Activated effector memory CD4-positive, alpha-beta T cell treated with Interleukin-2 at 50 U/mL for 16 hours (primary cell): ENCODE measurements at regions not wholly inside any gene's neighbourhood (a gene's known extent, or its start where the extent isn't known, plus 50 kb on each side); places are given as distances from the start of the nearest gene placed in this dataset.

Experiments used
- DNase-seq: peaks from one replicate; pipeline ENCODE4 v3.0.0-alpha.2; 2020

GRCh38 chr18:70430501-70431173, 141.8 kb downstream of the SOCS6 start:
- no peak for DNase-seq

- DNase-seq: no peak
Observed at GRCh38 chr18:70429847-70430500, 141.1 kb downstream of the SOCS6 start.

GRCh38 chr18:70428439-70428838, 139.6 kb downstream of the SOCS6 start:
- DNase-seq: no peak

DNA sequence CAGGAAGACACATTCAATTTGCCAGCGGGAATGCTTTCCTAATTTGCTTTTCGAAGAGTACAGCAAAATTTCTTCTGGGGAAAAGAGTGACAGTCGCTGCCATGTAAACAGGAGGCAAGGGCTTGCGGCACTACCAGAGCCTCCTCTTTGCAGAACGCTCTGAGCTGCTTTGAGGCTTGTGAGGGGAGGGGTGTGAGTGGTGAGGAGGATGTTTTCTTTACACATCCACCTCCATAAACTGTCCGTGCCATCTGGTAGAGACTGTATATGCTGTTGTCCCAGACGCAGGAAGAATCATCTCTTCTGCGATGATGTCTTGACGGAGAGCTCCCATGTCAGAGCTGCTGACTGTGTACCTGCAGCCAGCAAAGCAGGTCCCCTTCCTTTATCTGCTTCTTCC, 138.0 kb downstream of the SOCS6 start:
- DNase-seq: no peak

GRCh38 chr18:70425236-70425635, 136.4 kb downstream of the SOCS6 start:
- no peak for DNase-seq

DNA sequence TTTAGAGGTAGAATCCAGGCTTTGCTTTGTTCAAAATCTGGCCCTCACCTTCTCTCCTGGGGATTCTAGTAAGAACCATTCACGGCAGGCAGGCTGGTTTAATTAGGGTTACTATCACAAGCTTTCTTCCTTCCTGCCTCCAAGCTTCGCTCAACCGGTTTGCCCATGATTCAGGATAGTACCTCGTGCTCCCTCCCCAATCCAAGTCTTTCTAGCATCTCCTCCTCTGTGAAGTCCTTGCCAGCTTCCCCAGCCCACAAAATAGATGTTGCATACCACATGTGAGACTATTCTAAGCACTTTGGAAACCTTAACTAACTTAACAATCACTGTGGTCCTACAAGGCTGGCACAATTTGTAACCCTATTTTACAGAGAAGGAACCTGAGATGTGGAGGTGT, 135.1 kb downstream of the SOCS6 start:
- no peak for DNase-seq

GRCh38 chr18:70423120-70423519, 134.3 kb downstream of the SOCS6 start:
- DNase-seq: no peak

- no peak for DNase-seq
Observed at GRCh38 chr18:70422391-70422965, 133.6 kb downstream of the SOCS6 start.

DNA sequence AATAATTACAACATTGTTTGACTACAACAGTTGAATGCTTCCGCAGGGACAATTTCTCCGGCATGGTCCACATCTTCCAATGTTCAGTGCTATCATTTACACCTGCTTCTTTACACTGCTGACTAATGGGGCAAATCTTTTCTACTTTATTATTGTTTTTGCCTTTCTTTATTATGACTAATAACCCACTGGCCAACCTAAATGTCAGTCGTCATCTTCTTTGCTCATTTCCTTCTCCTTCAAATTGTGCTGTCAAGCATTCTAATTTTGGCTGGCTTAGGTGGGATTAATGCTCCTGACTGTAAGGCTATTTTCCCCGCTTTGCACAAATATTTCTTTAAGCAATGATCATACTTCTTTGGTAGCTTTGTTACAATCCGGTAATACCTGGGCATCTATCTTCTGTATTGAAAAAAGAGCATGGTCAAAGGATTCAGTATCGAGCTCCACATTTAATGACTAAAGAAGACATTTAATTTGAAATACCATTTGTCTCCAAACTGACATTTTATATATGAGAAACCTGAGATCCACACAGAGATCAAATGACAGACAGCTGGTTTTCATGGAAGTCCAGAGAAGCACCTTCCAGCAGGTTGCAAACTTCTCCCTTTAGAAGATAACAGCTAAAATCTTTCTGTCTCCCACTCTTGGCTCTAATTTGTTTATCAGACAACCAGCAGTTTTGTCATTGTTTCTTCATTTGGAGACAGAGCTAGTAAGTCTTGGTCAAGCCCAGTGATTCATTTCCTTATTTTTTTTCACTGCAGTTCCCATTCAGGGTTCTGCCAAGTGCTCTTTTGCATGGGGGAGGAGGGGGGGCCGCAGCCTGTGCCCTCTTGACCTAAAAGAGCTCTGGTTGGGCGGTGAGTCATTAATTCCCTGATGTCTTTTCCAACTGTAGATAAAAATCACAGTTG, 132.9 kb downstream of the SOCS6 start:
- DNase-seq: no peak

DNA sequence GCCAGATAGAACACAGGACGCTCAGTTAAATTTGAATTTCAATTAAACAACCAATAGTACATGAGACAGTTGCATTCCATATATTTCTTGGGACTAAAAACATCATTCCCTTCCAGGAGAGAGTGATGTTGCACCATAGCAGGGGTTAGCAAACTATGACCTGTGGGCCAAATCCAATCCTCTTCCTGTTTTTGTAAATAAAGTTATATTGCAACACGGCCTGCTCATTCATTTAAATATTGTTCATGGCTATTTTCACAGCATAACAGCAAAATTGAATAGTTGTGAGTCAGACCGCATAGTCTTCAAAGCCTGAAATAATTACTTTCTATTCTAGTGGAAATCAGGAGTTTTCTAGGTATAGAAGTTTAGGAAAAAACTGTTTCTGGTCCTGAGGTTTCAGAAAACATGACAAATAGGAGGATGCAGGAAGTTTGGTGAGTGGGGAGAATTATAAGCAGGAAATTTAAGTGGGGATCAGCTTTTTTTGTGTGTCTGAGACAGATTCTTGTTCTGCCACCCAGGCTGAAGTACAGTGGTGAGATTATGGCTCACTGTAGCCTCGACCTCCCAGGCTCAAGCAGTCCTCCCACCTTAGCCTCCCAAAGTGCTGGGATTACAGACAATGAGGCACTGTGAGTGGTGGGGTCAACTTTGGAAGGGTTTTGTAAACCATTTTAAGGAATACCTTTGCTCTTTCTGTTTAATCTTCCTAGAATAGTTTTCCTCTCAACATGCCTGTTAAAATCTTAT, 131.5 kb downstream of the SOCS6 start:
- DNase-seq: no peak

DNA sequence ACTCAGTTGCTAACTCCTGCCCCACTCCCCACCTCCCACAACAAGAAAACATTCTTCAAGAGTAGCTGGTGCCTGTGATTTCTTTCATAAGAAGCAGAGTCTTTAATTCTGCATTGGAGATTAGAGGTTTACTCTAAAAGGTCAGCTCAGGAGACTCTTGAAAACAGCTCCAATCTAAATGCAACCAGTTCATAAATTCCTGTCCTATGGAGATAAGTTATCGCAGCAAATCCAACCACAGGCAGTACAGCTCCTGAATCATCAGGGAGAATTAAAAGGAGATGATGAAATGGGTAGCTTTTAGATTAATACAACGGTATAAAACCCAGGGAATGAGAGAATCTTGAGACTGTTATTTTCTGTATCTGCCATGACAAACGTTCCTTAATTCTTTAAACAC, 130.7 kb downstream of the SOCS6 start:
- no peak for DNase-seq

GRCh38 chr18:70418546-70419311, 129.9 kb downstream of the SOCS6 start:
- no peak for DNase-seq

DNA sequence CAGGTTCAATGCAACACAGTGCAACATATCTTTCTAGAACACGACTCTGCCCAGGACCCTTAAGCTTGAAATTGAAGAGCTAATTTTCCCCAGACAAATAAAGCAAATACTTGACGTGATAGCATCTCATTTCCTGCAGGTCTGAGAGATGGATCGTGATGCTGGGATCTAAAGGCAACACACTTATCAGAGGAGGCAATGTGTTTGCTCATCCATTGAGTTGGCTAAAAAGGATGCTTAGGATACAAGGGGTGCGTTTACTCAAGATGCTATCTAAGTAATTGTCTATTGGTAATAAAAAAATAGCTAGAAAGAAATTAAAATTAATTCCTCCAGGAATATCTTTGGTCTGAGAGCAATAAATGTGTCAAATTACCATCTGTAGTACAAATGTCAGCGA, 129.0 kb downstream of the SOCS6 start:
- DNase-seq: no peak

- no peak for DNase-seq
Observed at GRCh38 chr18:70416496-70416895, 127.7 kb downstream of the SOCS6 start.

DNA sequence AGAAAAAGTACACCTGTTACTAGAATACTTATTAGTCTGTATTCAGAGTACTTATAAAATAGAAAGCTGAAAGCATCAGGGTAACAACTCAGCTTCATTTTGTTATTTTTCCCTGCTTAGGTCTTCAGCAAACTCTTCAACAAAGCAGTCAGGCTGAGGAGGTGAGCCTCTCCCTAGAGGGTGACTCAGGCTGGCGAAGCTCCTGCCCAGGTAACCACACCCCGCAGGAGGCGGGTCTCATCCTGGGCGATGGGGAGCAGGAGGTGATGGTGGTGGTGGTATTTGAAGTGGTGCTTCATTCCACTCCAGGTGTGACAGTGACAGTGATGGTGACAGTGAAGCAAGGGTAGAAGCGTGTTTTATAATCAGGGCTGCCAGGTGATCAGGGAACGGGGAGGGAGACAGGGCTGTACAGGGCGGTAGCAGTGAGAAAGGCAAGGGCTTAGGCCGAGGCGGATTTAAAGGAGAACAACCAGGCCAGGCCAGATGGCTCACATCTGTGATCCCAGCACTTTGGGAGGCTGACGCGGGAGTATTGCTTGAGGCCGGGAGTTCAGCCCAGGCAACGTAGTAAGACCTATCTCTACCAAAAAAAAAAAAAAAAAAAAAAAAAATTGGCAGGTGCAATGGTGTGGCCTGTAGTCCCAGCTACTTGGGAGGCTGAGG, 127.1 kb downstream of the SOCS6 start:
- no peak for DNase-seq

DNA sequence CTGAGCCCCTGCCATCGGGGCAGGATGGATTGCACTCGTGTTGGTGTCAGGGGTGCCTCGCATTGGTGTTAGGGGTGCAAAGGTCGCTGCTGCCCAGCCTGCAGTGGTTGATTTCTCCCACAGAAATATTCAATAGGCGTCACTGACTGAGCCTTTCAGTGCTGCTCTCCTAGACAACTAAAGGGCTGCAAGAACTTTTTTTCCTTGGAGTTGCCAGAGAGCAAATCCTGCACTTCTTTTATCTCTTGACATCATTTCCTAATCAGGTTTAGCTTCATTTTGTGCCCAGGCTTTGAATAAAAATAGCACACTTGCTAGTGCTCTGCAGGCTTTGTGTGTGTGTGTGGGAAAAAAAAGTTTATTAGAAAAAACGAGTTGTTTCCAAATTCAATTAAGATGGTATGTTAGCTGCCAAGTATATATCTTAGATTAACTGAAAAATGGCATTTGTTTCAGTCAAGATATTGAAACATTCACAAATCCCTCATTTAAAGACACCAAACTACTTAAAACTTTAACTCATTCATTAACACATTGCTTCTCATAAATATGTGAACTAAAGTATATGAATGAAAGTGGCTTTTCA, 125.6 kb downstream of the SOCS6 start:
- DNase-seq: no peak

- DNase-seq: no peak
Observed at GRCh38 chr18:70413455-70413854, 124.6 kb downstream of the SOCS6 start.

- DNase-seq: no peak
Observed at GRCh38 chr18:70411876-70412435, 123.1 kb downstream of the SOCS6 start.

DNA sequence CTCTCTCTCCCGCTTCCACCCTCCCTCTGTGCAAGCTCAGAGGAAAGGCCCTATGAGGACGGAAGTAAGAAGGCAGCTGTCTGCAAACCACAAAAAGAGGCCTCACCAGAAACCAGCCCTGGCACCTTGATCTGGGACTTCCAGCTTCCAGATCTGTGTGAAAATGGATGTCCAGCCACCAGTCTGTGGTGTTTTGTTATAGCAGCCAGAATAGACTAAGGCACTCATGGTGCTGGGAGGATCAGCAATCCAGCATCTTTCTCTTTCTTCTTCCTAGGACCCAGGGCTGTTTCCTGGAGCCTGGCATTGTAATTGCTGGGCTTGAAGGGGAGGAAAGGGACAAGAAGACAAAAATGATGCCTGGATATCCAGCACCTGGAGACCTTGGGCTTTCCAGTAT, 122.5 kb downstream of the SOCS6 start:
- no peak for DNase-seq

- no peak for DNase-seq
Observed at GRCh38 chr18:70405052-70405451, 116.2 kb downstream of the SOCS6 start.

DNA sequence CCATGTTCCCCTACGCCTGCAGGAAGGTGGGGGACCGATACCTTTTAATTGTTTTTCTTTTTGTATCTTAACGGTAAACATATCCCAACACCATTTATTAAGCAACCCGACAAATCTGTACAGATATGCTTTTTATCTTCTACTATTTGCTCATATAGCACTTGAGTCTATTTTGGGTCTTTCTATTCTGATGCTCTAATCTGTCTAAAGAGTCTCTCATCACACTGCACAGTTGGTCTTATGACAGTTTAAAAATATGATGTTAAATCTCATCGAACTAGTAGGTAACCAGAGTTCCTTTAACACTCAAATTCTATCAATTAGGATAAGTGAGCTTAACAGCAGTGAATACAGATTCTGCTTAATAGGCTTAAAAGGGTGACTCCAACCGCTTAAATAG, 111.6 kb downstream of the SOCS6 start:
- no peak for DNase-seq
